IgD-negative memory B cell (primary cell): ENCODE measurements at regions not wholly inside any gene's neighbourhood (a gene's known extent, or its start where the extent isn't known, plus 50 kb on each side); places are given as distances from the start of the nearest gene placed in this dataset.
A peak's percentile ranks its signal among the peaks of the same experiment; 100 is the strongest.

ENCODE experiments used
- H3K27ac Mint-ChIP-seq, 3 donors: one replicate each; pipeline ENCODE4 v1.8.0; 2020 to 2022; ENCODE audit warnings: mild to moderate bottlenecking in 3 of 3, mixed read lengths in 3 of 3, moderate library complexity in 1 of 3
- H3K27me3 Mint-ChIP-seq: one replicate; pipeline ENCODE4 v1.8.0; 2021; ENCODE audit warnings: mixed read lengths
- H3K36me3 Mint-ChIP-seq: one replicate; pipeline ENCODE4 v1.8.0; 2020; ENCODE audit warnings: mild to moderate bottlenecking, mixed read lengths
- H3K4me1 Mint-ChIP-seq, 3 donors: one replicate each; pipeline ENCODE4 v1.8.0; 2020 to 2022; ENCODE audit warnings: mixed read lengths in 3 of 3, mild to moderate bottlenecking in 1 of 3
- H3K4me3 Mint-ChIP-seq, 4 donors: one replicate each; pipeline ENCODE4 v1.8.0; 2020 to 2022; ENCODE audit warnings: mild to moderate bottlenecking in 4 of 4, mixed read lengths in 4 of 4, moderate library complexity in 3 of 4
- H3K9me3 Mint-ChIP-seq, 3 donors: one replicate each; pipeline ENCODE4 v1.8.0; 2020 to 2021; ENCODE audit warnings: mixed read lengths in 3 of 3, mild to moderate bottlenecking in 1 of 3

GRCh38 chr16:88315543-88316105 lies 67.1 kb upstream of the ZNF469 start:
- peaks cover 20% of the 10 kb centered on the region for H3K27me3 Mint-ChIP-seq
- H3K9me3 Mint-ChIP-seq, result peaks cover 2 to 12% (median 5%) of the 10 kb centered on the region in 3 donors
- peaks cover 0 to 1% (median 0%) of the 10 kb centered on the region in 3 donors for H3K4me1 Mint-ChIP-seq
- H3K4me3 Mint-ChIP-seq, result no peak overlapping the region
- H3K27ac Mint-ChIP-seq, result no peak overlapping the region
- no peaks in the 10 kb centered on the region for H3K36me3 Mint-ChIP-seq

- Mint-ChIP-seq H3K9me3 (peaks cover 2 to 12% (median 5%) of the 10 kb centered on the region in 3 donors), H3K4me1 (peaks cover 0 to 1% (median 0%) of the 10 kb centered on the region in 3 donors), H3K27me3 (peaks cover 18% of the 10 kb centered on the region), H3K36me3 (no peaks in the 10 kb centered on the region), H3K4me3 (no peak overlapping the region), H3K27ac (no peak overlapping the region)
Measured at GRCh38 chr16:88316151-88316550, 66.6 kb upstream of the ZNF469 start.

- H3K4me1 Mint-ChIP-seq, result peaks cover 0 to 1% (median 0%) of the 10 kb centered on the region in 3 donors
- H3K4me3 Mint-ChIP-seq, result no peak overlapping the region
- H3K27me3 Mint-ChIP-seq, result peaks cover 18% of the 10 kb centered on the region
- peaks cover 0 to 6% (median 5%) of the 10 kb centered on the region in 3 donors for H3K9me3 Mint-ChIP-seq
- no peaks in the 10 kb centered on the region for H3K36me3 Mint-ChIP-seq
- H3K27ac Mint-ChIP-seq, result no peak overlapping the region
Measured at GRCh38 chr16:88316941-88317612, 65.7 kb upstream of the ZNF469 start.

GRCh38 chr16:88317613-88317965 lies 65.2 kb upstream of the ZNF469 start:
- Mint-ChIP-seq H3K27me3 (peaks cover 14% of the 10 kb centered on the region), H3K4me3 (no peak overlapping the region), H3K27ac (no peak overlapping the region), H3K4me1 (peaks cover 0 to 1% (median 0%) of the 10 kb centered on the region in 3 donors), H3K9me3 (peaks cover 0 to 2% (median 1%) of the 10 kb centered on the region in 3 donors), H3K36me3 (no peaks in the 10 kb centered on the region)

- H3K27ac Mint-ChIP-seq, result no peak overlapping the region
- no peak overlapping the region for H3K4me3 Mint-ChIP-seq
- no peaks in the 10 kb centered on the region for H3K9me3 Mint-ChIP-seq
- peaks cover 14% of the 10 kb centered on the region for H3K27me3 Mint-ChIP-seq
- no peaks in the 10 kb centered on the region for H3K36me3 Mint-ChIP-seq
- H3K4me1 Mint-ChIP-seq, result peaks cover 0 to 1% (median 0%) of the 10 kb centered on the region in 3 donors
Measured at GRCh38 chr16:88318051-88318450, 64.7 kb upstream of the ZNF469 start.

- Mint-ChIP-seq H3K36me3 (no peaks in the 10 kb centered on the region), H3K27me3 (peaks cover 16% of the 10 kb centered on the region), H3K4me1 (peaks cover 0 to 1% (median 0%) of the 10 kb centered on the region in 3 donors), H3K4me3 (no peak overlapping the region), H3K9me3 (no peaks in the 10 kb centered on the region), H3K27ac (no peak overlapping the region)
Measured at GRCh38 chr16:88318521-88318920, 64.2 kb upstream of the ZNF469 start.

- peaks cover 0 to 1% (median 0%) of the 10 kb centered on the region in 3 donors for H3K4me1 Mint-ChIP-seq
- H3K9me3 Mint-ChIP-seq, result no peaks in the 10 kb centered on the region
- no peaks in the 10 kb centered on the region for H3K36me3 Mint-ChIP-seq
- H3K4me3 Mint-ChIP-seq, result peak overlapping the region in 1 of 4 donors; percentile 37
- H3K27me3 Mint-ChIP-seq, result peaks cover 16% of the 10 kb centered on the region
- H3K27ac Mint-ChIP-seq, result no peak overlapping the region
Measured at GRCh38 chr16:88319116-88319965, 63.4 kb upstream of the ZNF469 start.

- H3K4me3 Mint-ChIP-seq, result no peak overlapping the region
- peaks cover 0 to 1% (median 0%) of the 10 kb centered on the region in 3 donors for H3K4me1 Mint-ChIP-seq
- H3K36me3 Mint-ChIP-seq, result no peaks in the 10 kb centered on the region
- H3K27ac Mint-ChIP-seq, result no peak overlapping the region
- H3K27me3 Mint-ChIP-seq, result peaks cover 16% of the 10 kb centered on the region
- peaks cover 0 to 2% (median 0%) of the 10 kb centered on the region in 3 donors for H3K9me3 Mint-ChIP-seq
Measured at GRCh38 chr16:88320947-88321634, 61.7 kb upstream of the ZNF469 start.

GRCh38 chr16:88321635-88322499 lies 60.9 kb upstream of the ZNF469 start:
- Mint-ChIP-seq H3K36me3 (no peaks in the 10 kb centered on the region), H3K9me3 (peaks cover 0 to 2% (median 0%) of the 10 kb centered on the region in 3 donors), H3K27me3 (peaks cover 18% of the 10 kb centered on the region), H3K4me3 (no peak overlapping the region), H3K27ac (no peak overlapping the region), H3K4me1 (peaks cover 0 to 1% (median 0%) of the 10 kb centered on the region in 3 donors)

GRCh38 chr16:88322500-88322970 lies 60.2 kb upstream of the ZNF469 start:
- Mint-ChIP-seq H3K9me3 (peaks cover 0 to 2% (median 0%) of the 10 kb centered on the region in 3 donors), H3K4me1 (peaks cover 0 to 1% (median 0%) of the 10 kb centered on the region in 3 donors), H3K36me3 (no peaks in the 10 kb centered on the region), H3K4me3 (no peak overlapping the region), H3K27ac (no peak overlapping the region), H3K27me3 (peaks cover 16% of the 10 kb centered on the region)

- H3K4me3 Mint-ChIP-seq, result no peak overlapping the region
- H3K27me3 Mint-ChIP-seq, result peaks cover 15% of the 10 kb centered on the region
- no peak overlapping the region for H3K27ac Mint-ChIP-seq
- no peaks in the 10 kb centered on the region for H3K4me1 Mint-ChIP-seq
- no peaks in the 10 kb centered on the region for H3K36me3 Mint-ChIP-seq
- H3K9me3 Mint-ChIP-seq, result peaks cover 0 to 2% (median 0%) of the 10 kb centered on the region in 3 donors
Measured at GRCh38 chr16:88323041-88323440, 59.7 kb upstream of the ZNF469 start.

- no peaks in the 10 kb centered on the region for H3K36me3 Mint-ChIP-seq
- no peaks in the 10 kb centered on the region for H3K4me1 Mint-ChIP-seq
- no peak overlapping the region for H3K4me3 Mint-ChIP-seq
- H3K9me3 Mint-ChIP-seq, result peaks cover 0 to 2% (median 0%) of the 10 kb centered on the region in 3 donors
- no peak overlapping the region for H3K27ac Mint-ChIP-seq
- peaks cover 15% of the 10 kb centered on the region for H3K27me3 Mint-ChIP-seq
Measured at GRCh38 chr16:88323546-88324330, 59.0 kb upstream of the ZNF469 start.

GRCh38 chr16:88325087-88325750 lies 57.5 kb upstream of the ZNF469 start:
- Mint-ChIP-seq H3K27ac (peak overlapping the region in 2 of 3 donors; percentile 63 to 73), H3K36me3 (no peaks in the 10 kb centered on the region), H3K9me3 (peaks cover 0 to 2% (median 0%) of the 10 kb centered on the region in 3 donors), H3K4me1 (no peaks in the 10 kb centered on the region), H3K4me3 (no peak overlapping the region), H3K27me3 (peaks cover 9% of the 10 kb centered on the region)
